Loucy (cell line): ENCODE measurements at regions not wholly inside any gene's neighbourhood (a gene's known extent, or its start where the extent isn't known, plus 50 kb on each side); places are given as distances from the start of the nearest gene placed in this dataset.

Source experiments
- H2AFZ ChIP-seq: fragments of 200-600 bp; sonication (generic); 2 replicates; pipeline ENCODE4 v1.6.0; 2016; ENCODE audit warnings: antibody characterized with exemption, mild to moderate bottlenecking, low read length, moderate library complexity
- H3F3A ChIP-seq: fragments of 200-600 bp; 2 replicates; pipeline ENCODE4 v1.6.0; 2016; ENCODE audit warnings: antibody characterized with exemption, low read depth, mild to moderate bottlenecking
- H3K27me3 ChIP-seq: fragments of 200-600 bp; sonication (generic); 2 replicates; pipeline ENCODE4 v1.6.1; 2014; ENCODE audit warnings: low read length, mild to moderate bottlenecking; ENCODE audit not compliant: insufficient read depth, poor library complexity, severe bottlenecking
- H3K36me3 ChIP-seq: fragments of 200-600 bp; sonication (generic); 2 replicates; pipeline ENCODE4 v1.6.1; 2016; ENCODE audit warnings: low read length; ENCODE audit not compliant: insufficient read depth
- H3K4me1 ChIP-seq: fragments of 200-600 bp; sonication (generic); 2 replicates; pipeline ENCODE4 v1.5.1; 2014; ENCODE audit warnings: low read length, mild to moderate bottlenecking; ENCODE audit not compliant: insufficient read depth, poor library complexity, severe bottlenecking
- H3K4me2 ChIP-seq: fragments of 200-600 bp; sonication (generic); 2 replicates; pipeline ENCODE4 v1.6.0; 2014; ENCODE audit warnings: antibody characterized with exemption, low read length, low read depth, mild to moderate bottlenecking; ENCODE audit not compliant: poor library complexity, severe bottlenecking
- H3K4me3 ChIP-seq: fragments of 200-600 bp; sonication (generic); 2 replicates; pipeline ENCODE4 v1.5.1; 2014; ENCODE audit warnings: low read length, mild to moderate bottlenecking, mixed read lengths; ENCODE audit not compliant: poor library complexity, severe bottlenecking
- H3K79me2 ChIP-seq: fragments of 200-600 bp; sonication (generic); 2 replicates; pipeline ENCODE4 v1.6.1; 2014; ENCODE audit warnings: low read length; ENCODE audit not compliant: insufficient read depth
- H3K9ac ChIP-seq: fragments of 200-600 bp; sonication (generic); 2 replicates; pipeline ENCODE4 v1.6.0; 2014; ENCODE audit warnings: mild to moderate bottlenecking, low read depth, low read length, moderate library complexity; ENCODE audit not compliant: poor library complexity, severe bottlenecking
- H3K9me2 ChIP-seq: fragments of 200-600 bp; sonication (generic); replicated peaks from 2 replicates; pipeline ENCODE4 v1.6.1; 2016; ENCODE audit warnings: low read depth, low read length, mixed read lengths
- H3K9me3 ChIP-seq: fragments of 200-600 bp; sonication (generic); 2 replicates; pipeline ENCODE4 v1.6.1; 2014; ENCODE audit warnings: mild to moderate bottlenecking, antibody characterized with exemption, low read length, low read depth; ENCODE audit not compliant: insufficient read depth
- H4K20me1 ChIP-seq: fragments of 200-600 bp; sonication (generic); 2 replicates; pipeline ENCODE4 v1.6.0; 2014; ENCODE audit warnings: antibody characterized with exemption, low read length, mild to moderate bottlenecking; ENCODE audit not compliant: insufficient read depth, poor library complexity, severe bottlenecking
- CTCF ChIP-seq: fragments of 200-600 bp; sonication (generic); conservative IDR thresholded peaks from 2 replicates; pipeline ENCODE4 v1.5.1; 2014; ENCODE audit warnings: mild to moderate bottlenecking, antibody characterized with exemption, low read length
- EZH2phosphoT487 ChIP-seq: fragments of 200-600 bp; IDR thresholded peaks from 2 replicates; pipeline ENCODE4 v1.6.1; 2018; ENCODE audit warnings: antibody characterized with exemption, mild to moderate bottlenecking, moderate library complexity, borderline replicate concordance

GRCh38 chr4:127082986-127083385 is 549.8 kb upstream of the INTU start:
- TF ChIP-seq CTCF = no peak
- no peak for TF ChIP-seq EZH2phosphoT487
- H2AFZ ChIP-seq = no peak overlapping the region
- H3K9me2 ChIP-seq = no peaks in the 10 kb centered on the region
- H3K9me3 ChIP-seq = no peaks in the 10 kb centered on the region; the same call in 1 of the 2 replicates
- H3K27me3 ChIP-seq = no peaks in the 10 kb centered on the region
- H3K4me1 ChIP-seq = no peaks in the 10 kb centered on the region
- no peaks in the 10 kb centered on the region for H4K20me1 ChIP-seq
- H3K36me3 ChIP-seq = no peaks in the 10 kb centered on the region
- no peak overlapping the region for H3K4me2 ChIP-seq
- H3K9ac ChIP-seq = no peak overlapping the region
- H3K79me2 ChIP-seq = no peaks in the 10 kb centered on the region
- no peak overlapping the region for H3K4me3 ChIP-seq
- H3F3A ChIP-seq = no peaks in the 10 kb centered on the region

DNA sequence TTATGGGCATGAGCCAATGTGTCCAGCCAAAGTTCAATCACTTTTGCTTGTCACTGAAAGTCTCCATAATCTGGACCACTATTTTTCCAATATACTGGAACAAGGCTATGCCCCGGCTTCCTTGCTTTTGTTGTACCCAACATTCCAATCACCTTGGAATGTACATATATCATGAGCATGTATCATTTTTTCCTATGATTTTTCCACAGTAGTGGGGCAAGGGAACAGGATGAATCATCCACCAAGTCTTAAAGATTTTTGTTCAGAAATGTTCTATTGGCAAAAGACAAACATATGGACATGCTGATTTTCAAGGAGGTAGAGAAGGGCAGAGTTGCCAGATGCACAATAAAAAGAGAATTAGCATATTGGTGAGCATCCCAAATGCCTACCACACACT is 548.1 kb upstream of the INTU start:
- TF ChIP-seq EZH2phosphoT487 (no peak), CTCF (no peak)
- no peaks in the 10 kb centered on the region for H3K27me3 ChIP-seq
- no peaks in the 10 kb centered on the region for H3K9me2 ChIP-seq
- no peak overlapping the region for H3K4me3 ChIP-seq
- H3K4me2 ChIP-seq = no peak overlapping the region
- no peaks in the 10 kb centered on the region; the same call in 1 of the 2 replicates for H3K9me3 ChIP-seq
- H3F3A ChIP-seq = no peaks in the 10 kb centered on the region
- no peak overlapping the region for H3K9ac ChIP-seq
- H4K20me1 ChIP-seq = no peaks in the 10 kb centered on the region
- no peak overlapping the region for H2AFZ ChIP-seq
- H3K4me1 ChIP-seq = no peaks in the 10 kb centered on the region
- H3K36me3 ChIP-seq = no peaks in the 10 kb centered on the region
- no peaks in the 10 kb centered on the region for H3K79me2 ChIP-seq

DNA sequence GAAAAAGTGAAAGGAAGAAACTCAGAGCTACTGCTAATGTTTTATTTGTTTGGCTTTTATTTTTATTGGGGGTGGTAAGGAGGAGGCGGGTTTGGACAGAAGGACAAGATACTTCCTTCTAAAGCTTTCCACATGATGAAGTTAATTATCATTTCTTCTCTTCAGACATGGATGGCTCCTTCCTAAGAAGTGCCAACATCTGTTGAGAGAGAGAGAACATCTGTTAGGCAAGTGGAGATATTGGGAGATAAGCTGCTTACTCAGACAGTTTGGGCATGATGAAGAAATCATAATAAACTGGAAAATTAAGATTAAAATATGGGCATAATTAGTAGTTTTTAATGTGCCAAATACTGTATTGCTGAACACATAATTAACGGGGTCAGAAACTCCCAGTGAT is 535.7 kb upstream of the INTU start:
- Histone ChIP-seq H3K9ac (no peak overlapping the region), H3K79me2 (no peaks in the 10 kb centered on the region), H3K9me2 (no peaks in the 10 kb centered on the region), H2AFZ (no peak overlapping the region), H3K27me3 (no peaks in the 10 kb centered on the region), H3K4me1 (no peaks in the 10 kb centered on the region), H3K36me3 (no peaks in the 10 kb centered on the region), H3K4me2 (no peak overlapping the region), H3K4me3 (no peak overlapping the region), H3F3A (no peaks in the 10 kb centered on the region), H4K20me1 (no peaks in the 10 kb centered on the region), H3K9me3 (0 out of 2 replicates have a peak, but pooled peaks cover 3% of the 10 kb centered on the region)
- TF ChIP-seq EZH2phosphoT487 = no peak
- TF ChIP-seq CTCF = no peak
